Tibial artery (tissue), 4 donors: ENCODE measurements at regions not wholly inside any gene's neighbourhood (a gene's known extent, or its start where the extent isn't known, plus 50 kb on each side); places are given as distances from the start of the nearest gene placed in this dataset.

ENCODE experiments used
- DNase-seq, 2 donors: peaks; one replicate each; pipeline ENCODE4 v3.0.0-alpha.2; 2019
- H3K27ac ChIP-seq, 2 donors: fragments of 200-600 bp; sonication (generic) in 1 of 2; 1 replicate in 1 of 2; 2 replicates in 1 of 2; pipeline ENCODE4 v1.5.1; 2018 to 2019; ENCODE audit warnings: mild to moderate bottlenecking in 1 of 2
- H3K27me3 ChIP-seq, 2 donors: fragments of 200-600 bp; sonication (generic) in 1 of 2; one replicate each; pipeline versions ENCODE4 v1.5.1 to v1.6.0; 2016 to 2019
- H3K36me3 ChIP-seq, 3 donors: fragments of 200-600 bp; sonication (generic) in 2 of 3; one replicate each; pipeline ENCODE4 v1.5.1; 2016 to 2019; ENCODE audit warnings: mild to moderate bottlenecking in 2 of 3
- H3K4me1 ChIP-seq, 4 donors: fragments of 200-600 bp; sonication (generic) in 2 of 4; 1 replicate in 3 of 4; 2 replicates in 1 of 4; pipeline ENCODE4 v1.5.1; 2016 to 2019
- H3K4me3 ChIP-seq, 2 donors: fragments of 200-600 bp; sonication (generic) in 1 of 2; 1 replicate in 1 of 2; 2 replicates in 1 of 2; pipeline ENCODE4 v1.5.1; 2018 to 2019; ENCODE audit warnings: mild to moderate bottlenecking in 2 of 2
- H3K9me3 ChIP-seq, 3 donors: fragments of 200-600 bp; sonication (generic) in 1 of 3; one replicate each; pipeline ENCODE4 v1.5.1; 2016 to 2019
- intact Hi-C: fragments of 100-400 bp; cut with DNase I; formaldehyde crosslinking; loops from one replicate; pipeline ENCODE4 v1.15.0; 2023; ENCODE audit warnings: low total_unique reads
- TF ChIP-seq, protein P1 (sequence below), 2 experiments: fragments of 200-600 bp in 1 of 2; fragments of 450-650 bp in 1 of 2; IDR thresholded peaks; one replicate each; pipeline ENCODE4 v1.5.1; 2017 to 2019; ENCODE audit warnings: antibody characterized with exemption in 2 of 2, mild to moderate bottlenecking in 1 of 2, moderate library complexity in 1 of 2

GRCh38 chr2:458425-458815 is 170.5 kb upstream of the ALKAL2 start:
- TF ChIP-seq, protein P1, sequence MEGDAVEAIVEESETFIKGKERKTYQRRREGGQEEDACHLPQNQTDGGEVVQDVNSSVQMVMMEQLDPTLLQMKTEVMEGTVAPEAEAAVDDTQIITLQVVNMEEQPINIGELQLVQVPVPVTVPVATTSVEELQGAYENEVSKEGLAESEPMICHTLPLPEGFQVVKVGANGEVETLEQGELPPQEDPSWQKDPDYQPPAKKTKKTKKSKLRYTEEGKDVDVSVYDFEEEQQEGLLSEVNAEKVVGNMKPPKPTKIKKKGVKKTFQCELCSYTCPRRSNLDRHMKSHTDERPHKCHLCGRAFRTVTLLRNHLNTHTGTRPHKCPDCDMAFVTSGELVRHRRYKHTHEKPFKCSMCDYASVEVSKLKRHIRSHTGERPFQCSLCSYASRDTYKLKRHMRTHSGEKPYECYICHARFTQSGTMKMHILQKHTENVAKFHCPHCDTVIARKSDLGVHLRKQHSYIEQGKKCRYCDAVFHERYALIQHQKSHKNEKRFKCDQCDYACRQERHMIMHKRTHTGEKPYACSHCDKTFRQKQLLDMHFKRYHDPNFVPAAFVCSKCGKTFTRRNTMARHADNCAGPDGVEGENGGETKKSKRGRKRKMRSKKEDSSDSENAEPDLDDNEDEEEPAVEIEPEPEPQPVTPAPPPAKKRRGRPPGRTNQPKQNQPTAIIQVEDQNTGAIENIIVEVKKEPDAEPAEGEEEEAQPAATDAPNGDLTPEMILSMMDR (IDR thresholded peaks at IDR 0.05): no peak
- no peaks in the 10 kb centered on the region for H3K9me3 ChIP-seq
- no peaks in the 10 kb centered on the region for H3K36me3 ChIP-seq
- no peak overlapping the region for H3K4me3 ChIP-seq
- peaks cover 0 to 9% of the 10 kb centered on the region in 2 donors for H3K27me3 ChIP-seq
- H3K4me1 ChIP-seq: no peaks in the 10 kb centered on the region
- no peak for DNase-seq
- H3K27ac ChIP-seq: no peak overlapping the region
- intact Hi-C loops: no loop called here

GRCh38 chr2:457792-458424 is 170.0 kb upstream of the ALKAL2 start:
- intact Hi-C loops: no loop called here
- no peaks in the 10 kb centered on the region for H3K4me1 ChIP-seq
- TF ChIP-seq, protein P1 (IDR thresholded peaks at IDR 0.05): no peak

DNA sequence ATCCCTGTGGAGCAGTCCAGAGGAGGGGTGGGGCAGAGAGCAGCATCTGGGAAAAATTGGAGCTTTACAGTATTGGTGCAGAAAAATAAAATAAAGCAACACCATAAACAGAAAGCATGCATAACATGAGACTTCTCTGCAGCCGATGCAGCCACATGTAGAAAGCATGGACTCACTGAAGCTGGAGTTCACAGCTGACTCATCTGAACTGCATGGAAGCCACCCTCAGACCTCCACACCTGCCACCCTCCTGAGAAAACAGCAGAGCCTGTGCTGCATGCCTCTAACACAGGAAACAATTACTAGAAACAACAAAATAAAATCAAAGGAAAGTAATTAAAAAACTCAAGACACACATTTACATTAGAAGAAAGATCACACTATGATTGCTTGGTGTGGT is 169.4 kb upstream of the ALKAL2 start:
- H3K36me3 ChIP-seq: no peaks in the 10 kb centered on the region
- no peak for DNase-seq
- no peak overlapping the region for H3K27ac ChIP-seq
- peaks cover 0 to 12% of the 10 kb centered on the region in 2 donors for H3K27me3 ChIP-seq
- H3K4me3 ChIP-seq: no peak overlapping the region
- TF ChIP-seq, protein P1 (IDR thresholded peaks at IDR 0.05): no peak
- intact Hi-C loops: no loop called here
- H3K9me3 ChIP-seq: no peaks in the 10 kb centered on the region
- no peaks in the 10 kb centered on the region for H3K4me1 ChIP-seq

More at GRCh38 chr2:457792-458424, 170.0 kb upstream of the ALKAL2 start:
- Histone ChIP-seq H3K27me3 (peaks cover 0 to 9% of the 10 kb centered on the region in 2 donors), H3K9me3 (no peaks in the 10 kb centered on the region), H3K36me3 (no peaks in the 10 kb centered on the region), H3K4me3 (no peak overlapping the region), H3K27ac (no peak overlapping the region)
- DNase-seq: no peak

DNA sequence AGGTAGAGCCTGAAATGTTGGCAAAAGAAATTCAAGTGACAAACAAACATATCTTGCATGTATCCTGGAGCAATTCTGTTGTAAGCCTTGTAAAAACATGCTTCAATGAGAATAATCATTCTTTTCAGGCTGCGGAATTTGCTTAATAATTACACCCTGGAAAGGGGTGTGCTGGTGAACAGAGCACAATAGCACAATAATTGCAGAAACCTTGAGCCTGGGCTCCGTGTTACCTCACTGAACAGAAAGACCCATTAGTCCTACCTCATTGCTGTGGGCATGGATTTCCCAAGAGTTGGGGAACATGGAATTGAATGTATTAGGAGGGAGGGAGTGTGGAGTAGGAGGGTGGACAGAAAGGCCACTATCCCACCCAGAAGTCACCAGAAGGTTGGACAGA is 168.0 kb upstream of the ALKAL2 start:
- H3K9me3 ChIP-seq: no peaks in the 10 kb centered on the region
- H3K4me1 ChIP-seq: no peaks in the 10 kb centered on the region
- TF ChIP-seq, protein P1 (IDR thresholded peaks at IDR 0.05): no peak
- no peaks in the 10 kb centered on the region for H3K36me3 ChIP-seq
- H3K4me3 ChIP-seq: no peak overlapping the region
- intact Hi-C loops: no loop called here
- no peak overlapping the region for H3K27ac ChIP-seq
- H3K27me3 ChIP-seq: peaks cover 0 to 12% of the 10 kb centered on the region in 2 donors
- no peak for DNase-seq

GRCh38 chr2:455015-455705 is 167.3 kb upstream of the ALKAL2 start:
- TF ChIP-seq, protein P1 (IDR thresholded peaks at IDR 0.05): no peak
- DNase-seq: no peak
- intact Hi-C loops: no loop called here
- Histone ChIP-seq H3K9me3 (no peaks in the 10 kb centered on the region), H3K27me3 (peaks cover 0 to 10% of the 10 kb centered on the region in 2 donors), H3K4me3 (no peak overlapping the region), H3K27ac (no peak overlapping the region), H3K4me1 (no peaks in the 10 kb centered on the region), H3K36me3 (no peaks in the 10 kb centered on the region)
